ENCODE measurements at regions not wholly inside any gene's neighbourhood (a gene's known extent, or its start where the extent isn't known, plus 50 kb on each side); places are given as distances from the start of the nearest gene placed in this dataset.

GRCh38 chr11:27928809-27929208 is 179.1 kb downstream of the KIF18A start:
- 86% methylated on average over 1 of the region's 1 CpG; no CpG with 5 or more reads in 1 of the 2 experiments for whole genome bisulfite sequencing, 2 experiments (ENCODE audit: extremely low coverage in 1 of 2, insufficient coverage in 1 of 2, insufficient read length in 1 of 2, insufficient replicate concordance in 2 of 2, low coverage in 1 of 2, low lambda C conversion rate in 2 of 2, missing lambda C conversion rate in 1 of 2)
- no peak for TF ChIP-seq GTF2F1 (IDR thresholded peaks at IDR 0.05; ENCODE audit: borderline replicate concordance, low read depth, low read length)
- no peak for TF ChIP-seq CHD1 (IDR thresholded peaks at IDR 0.05; ENCODE audit: low read depth, low read length)
- no peak for TF ChIP-seq JUN (IDR thresholded peaks at IDR 0.05; ENCODE audit: low read depth, low read length)
- no peak for TF ChIP-seq RFX5 (IDR thresholded peaks at IDR 0.05; ENCODE audit: borderline replicate concordance, low read depth, low read length)
- TF ChIP-seq FOSL1 (IDR thresholded peaks at IDR 0.05; ENCODE audit: insufficient read depth, low read depth, low read length) = no peak
- TF ChIP-seq CBX8 (IDR thresholded peaks at IDR 0.05; ENCODE audit: borderline replicate concordance, low read depth, low read length) = no peak
- TF ChIP-seq ZNF274 (IDR thresholded peaks at IDR 0.05; ENCODE audit: borderline replicate concordance, extremely low read depth, low read length) = no peak
- no peak for TF ChIP-seq EGR1 (IDR thresholded peaks at IDR 0.05; ENCODE audit: borderline replicate concordance, low read depth, low read length)
- TF ChIP-seq E2F6 (IDR thresholded peaks at IDR 0.05) = no peak
- TF ChIP-seq CTCF (IDR thresholded peaks at IDR 0.05; ENCODE audit: control extremely low read depth in 1 of 3, insufficient read depth in 1 of 3, low read depth in 1 of 3, low read length in 3 of 3) = no peak
- TF ChIP-seq BCL11A (IDR thresholded peaks at IDR 0.05; ENCODE audit: low read depth in 2 of 2, low read length in 2 of 2) = no peak
- TF ChIP-seq SP4 (IDR thresholded peaks at IDR 0.05; ENCODE audit: low read length) = no peak

More at GRCh38 chr11:27928809-27929208, 179.1 kb downstream of the KIF18A start:
- H4K91ac ChIP-seq (replicated peaks; ENCODE audit: insufficient read length, low read length) = no peak overlapping the region
- no peak overlapping the region for H3K4me3 ChIP-seq (ENCODE audit: extremely low read depth in 1 of 4, insufficient read depth in 2 of 4, low read depth in 3 of 4, low read length in 4 of 4)
- POLR2A ChIA-PET (ENCODE audit: partially characterized antibody) = no interaction called here
- H3K9me3 ChIP-seq (ENCODE audit: insufficient read depth in 2 of 2, low read depth in 1 of 2, low read length in 1 of 2) = no peaks in the 10 kb centered on the region
- no peak overlapping the region for H2AFZ ChIP-seq (ENCODE audit: low read length)
- H3K23ac ChIP-seq (ENCODE audit: insufficient read length) = no peak overlapping the region
- CTCF ChIA-PET (ENCODE audit: partially characterized antibody) = interaction anchor here (1.2 kb wide), 1 partner anchor 230 kb away, joined by 4 read pairs; no protein-coding TSS in a partner anchor
- no peak overlapping the region for H2BK20ac ChIP-seq (ENCODE audit: low read length)
- H3K79me2 ChIP-seq (ENCODE audit: control insufficient read depth in 1 of 2, insufficient read depth in 2 of 2, low read length in 2 of 2) = no peaks in the 10 kb centered on the region
- H3K4me2 ChIP-seq (ENCODE audit: insufficient read depth in 1 of 2, low read depth in 2 of 2, low read length in 2 of 2) = no peak overlapping the region
- no peaks in the 10 kb centered on the region for H4K20me1 ChIP-seq (replicated peaks in 1 of 2; ENCODE audit: control insufficient read depth in 1 of 2, insufficient read depth in 2 of 2, low read length in 2 of 2)
- H3K23me2 ChIP-seq (ENCODE audit: low read depth, low read length) = no peaks in the 10 kb centered on the region
- no peak overlapping the region for H3K14ac ChIP-seq (ENCODE audit: insufficient read length)
- DNase-seq (ENCODE audit: low read depth in 1 of 2, low spot score in 2 of 2) = no peak
- no peak for FAIRE-seq
- no peak overlapping the region for H3K18ac ChIP-seq (ENCODE audit: extremely low read depth, low read length)
- H3K27me3 ChIP-seq (replicated peaks in 1 of 4; ENCODE audit: control insufficient read depth in 3 of 4, extremely low read depth in 1 of 4, insufficient read depth in 3 of 4, low read length in 3 of 4) = no peaks in the 10 kb centered on the region
- H2BK15ac ChIP-seq (ENCODE audit: low read length) = no peak overlapping the region
- H3K4ac ChIP-seq (replicated peaks; ENCODE audit: insufficient read length, low read depth, low read length) = no peak overlapping the region
- no peaks in the 10 kb centered on the region for H3K36me3 ChIP-seq (ENCODE audit: control insufficient read depth in 2 of 4, insufficient read depth in 4 of 4, low read length in 3 of 4)
- no peak overlapping the region for H2BK12ac ChIP-seq (ENCODE audit: low read depth, low read length)
- H2BK5ac ChIP-seq (ENCODE audit: low read depth, low read length) = no peak overlapping the region
- H3K79me1 ChIP-seq (ENCODE audit: low read depth, low read length) = no peaks in the 10 kb centered on the region
- no peak overlapping the region for H2AK5ac ChIP-seq (ENCODE audit: low read depth, low read length)
- H4K8ac ChIP-seq (ENCODE audit: extremely low read depth, insufficient read depth, low read length) = no peak overlapping the region
- H4K5ac ChIP-seq (ENCODE audit: insufficient read length, low read depth, low read length) = no peak overlapping the region
- no peak overlapping the region for H3K56ac ChIP-seq (replicated peaks; ENCODE audit: insufficient read length, low read depth, low read length)
- peaks cover 0 to 1% (median 0%) of the 10 kb centered on the region in 4 experiments; a peak in 1 of 7 replicates for H3K4me1 ChIP-seq (replicated peaks in 1 of 4; ENCODE audit: control insufficient read depth in 3 of 4, insufficient read depth in 4 of 4, low read length in 3 of 4)
- H3K9ac ChIP-seq (replicated peaks in 1 of 4; ENCODE audit: extremely low read depth in 1 of 4, low read depth in 3 of 4, low read length in 3 of 4) = no peak overlapping the region
- H2BK120ac ChIP-seq (replicated peaks; ENCODE audit: low read depth, low read length) = no peak overlapping the region
- no peak overlapping the region for H3K27ac ChIP-seq (ENCODE audit: low read depth, low read length)
